ELR (cell line): ENCODE measurements at regions not wholly inside any gene's neighbourhood (a gene's known extent, or its start where the extent isn't known, plus 50 kb on each side); places are given as distances from the start of the nearest gene placed in this dataset.
"Not testable (repeated sequence)": the region's sequence is repeated elsewhere in the genome, so short reads cannot be mapped to it uniquely, and the experiment has no call there.

Experiments
- DNase-seq: peaks from one replicate; pipeline ENCODE4 v3.0.0-alpha.2; 2015; ENCODE audit warnings: low read depth

DNA sequence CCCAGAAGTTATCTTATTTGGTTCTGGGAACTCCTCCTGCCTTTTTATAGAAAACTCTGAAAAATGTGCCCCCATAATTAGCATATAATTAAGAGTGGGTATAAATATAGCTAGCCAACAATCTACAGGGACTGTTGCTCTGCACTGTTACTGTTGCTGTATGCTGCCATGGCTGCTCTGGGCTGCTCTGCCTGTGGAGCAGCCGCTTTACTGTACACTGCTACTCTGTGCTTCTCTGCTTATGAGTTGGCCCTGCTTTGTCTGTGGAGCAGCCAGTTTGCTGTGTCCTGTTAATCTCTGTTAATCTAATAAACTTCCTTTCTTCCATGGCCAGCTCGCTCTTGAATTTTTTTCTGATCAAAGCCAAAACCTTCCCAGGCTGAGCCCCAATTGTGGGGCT lies 2244.0 kb upstream of the ACO1 start:
- no peak for DNase-seq

DNA sequence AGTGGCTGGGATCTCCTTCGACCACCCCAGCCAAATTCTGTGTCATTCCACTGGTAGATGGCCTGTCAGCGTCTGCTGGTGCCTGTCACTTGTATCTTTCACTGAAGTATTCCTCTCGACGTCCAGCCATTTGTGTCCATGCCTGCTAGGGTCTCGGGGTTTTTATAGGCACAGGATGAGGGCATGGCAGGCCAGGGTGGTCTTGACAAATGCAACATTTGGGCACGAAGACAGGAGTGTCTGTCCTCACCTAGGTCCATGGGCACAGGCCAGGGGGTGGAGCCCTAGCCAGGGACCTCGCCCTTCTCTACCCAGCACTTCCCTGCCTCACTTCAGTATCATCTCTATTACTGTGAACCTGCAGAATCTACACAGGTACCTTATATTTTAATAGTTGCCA lies 2223.9 kb upstream of the ACO1 start:
- DNase-seq, result no peak

DNA sequence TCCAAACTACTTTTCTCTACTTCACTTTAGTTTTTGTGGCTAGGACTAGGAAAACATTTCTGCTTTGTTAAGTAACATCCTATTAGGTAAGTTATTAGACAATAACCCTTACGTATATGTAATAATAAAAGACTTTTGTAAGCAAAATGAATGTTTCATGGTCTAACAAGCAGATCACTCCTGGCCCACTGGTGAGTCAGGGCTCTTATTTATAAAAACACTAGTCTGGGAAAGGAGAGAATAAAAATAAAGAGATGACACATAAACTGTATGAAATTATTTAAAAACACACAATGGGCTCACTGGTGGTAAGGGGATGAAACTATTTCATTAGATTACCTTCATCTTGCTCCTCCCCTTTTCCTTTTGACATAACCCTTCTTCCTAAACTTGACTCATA lies 2212.2 kb upstream of the ACO1 start:
- no peak for DNase-seq

DNA sequence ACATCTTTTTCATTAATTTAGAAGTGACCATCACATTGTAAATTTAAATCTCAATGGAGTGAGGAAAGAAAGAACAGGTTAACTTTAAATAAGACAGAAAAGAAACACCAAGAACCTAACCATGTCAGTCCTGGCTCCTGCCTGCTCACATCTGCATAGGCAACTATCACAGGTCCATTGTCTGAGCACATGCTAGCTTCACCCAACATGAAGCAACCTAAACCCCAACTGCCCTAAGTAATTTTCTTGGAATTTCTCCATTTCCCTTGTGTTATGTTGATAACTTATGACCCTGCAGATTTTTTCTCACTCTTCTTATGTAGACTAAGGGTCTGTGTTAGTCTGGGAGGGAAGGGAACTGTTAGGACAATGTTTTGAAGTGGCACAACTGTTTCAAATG lies 2205.8 kb upstream of the ACO1 start:
- DNase-seq, result no peak

DNA sequence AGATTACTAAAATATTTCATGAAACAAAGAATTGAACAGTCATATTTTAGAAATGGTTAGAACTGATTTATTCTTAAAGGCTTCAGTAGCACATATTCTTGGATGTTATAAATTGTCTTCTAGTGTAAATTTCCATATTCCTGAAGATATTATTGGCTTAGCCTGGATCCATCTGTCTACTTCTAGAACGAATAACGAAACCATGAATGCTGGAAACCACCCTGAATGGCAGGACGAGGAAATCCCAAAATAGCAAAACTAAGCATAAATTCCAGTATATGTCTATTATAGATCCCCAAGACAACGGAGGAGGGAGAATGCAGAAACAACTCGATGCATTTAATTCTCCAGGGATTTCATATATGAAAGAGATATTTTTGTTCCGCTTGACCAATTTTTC lies 2191.0 kb upstream of the ACO1 start:
- no peak for DNase-seq

DNA sequence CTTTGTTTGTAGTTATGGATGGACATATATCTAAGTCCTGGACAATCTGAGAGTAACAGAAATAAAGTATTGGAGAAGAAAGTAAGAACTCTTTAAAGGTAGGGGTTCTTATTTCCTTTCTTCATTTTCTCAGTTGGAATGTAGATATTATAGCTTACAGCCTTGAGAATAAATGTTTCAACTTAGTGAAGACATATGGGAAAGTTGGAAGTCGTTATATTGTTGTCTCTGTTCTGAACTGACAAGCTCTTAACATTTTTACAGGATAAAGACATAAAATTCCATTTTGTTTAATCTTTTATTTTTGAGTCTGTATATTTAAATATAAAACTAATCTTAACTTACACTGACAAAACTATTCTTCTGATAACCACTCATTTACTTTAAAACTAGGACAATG lies 2187.5 kb upstream of the ACO1 start:
- DNase-seq, result no peak

DNA sequence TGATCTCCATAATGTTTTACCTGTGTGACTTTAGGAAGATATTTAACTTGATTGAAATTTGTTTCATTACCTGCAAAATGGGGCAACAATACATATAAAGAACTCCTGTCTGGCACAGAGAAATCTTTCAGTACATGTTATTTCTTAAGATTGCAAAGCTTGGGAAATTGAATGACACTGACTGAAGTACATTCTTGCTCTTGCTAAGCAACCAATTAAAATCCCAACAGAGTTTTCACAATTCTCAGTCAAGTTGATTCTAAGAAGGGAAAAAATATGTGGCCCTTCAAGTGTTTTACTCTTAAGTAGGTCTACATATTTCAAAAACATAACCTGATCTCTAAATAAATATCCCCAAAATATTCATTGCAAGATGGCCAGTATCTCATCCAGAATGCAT lies 2187.0 kb upstream of the ACO1 start:
- no peak for DNase-seq

DNA sequence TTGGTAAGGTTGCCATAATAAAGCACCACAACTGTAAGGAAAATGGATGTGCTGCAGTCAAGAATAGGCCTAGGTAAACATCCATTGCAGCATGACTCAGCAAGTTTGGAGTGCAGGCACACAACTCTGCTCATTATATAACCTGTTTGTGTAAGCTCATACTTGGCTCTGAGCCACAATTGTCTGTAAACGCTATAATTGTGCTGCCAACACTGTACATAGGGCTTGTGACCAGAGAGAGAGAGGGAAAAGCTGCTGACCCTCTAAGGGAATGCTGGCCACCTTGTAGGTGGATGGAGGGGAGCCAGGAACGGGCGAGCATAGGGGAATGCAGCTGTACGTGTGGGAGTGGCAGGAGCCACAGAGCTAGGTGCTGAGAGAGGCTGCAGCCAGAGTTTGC lies 2186.5 kb upstream of the ACO1 start:
- no peak for DNase-seq

DNA sequence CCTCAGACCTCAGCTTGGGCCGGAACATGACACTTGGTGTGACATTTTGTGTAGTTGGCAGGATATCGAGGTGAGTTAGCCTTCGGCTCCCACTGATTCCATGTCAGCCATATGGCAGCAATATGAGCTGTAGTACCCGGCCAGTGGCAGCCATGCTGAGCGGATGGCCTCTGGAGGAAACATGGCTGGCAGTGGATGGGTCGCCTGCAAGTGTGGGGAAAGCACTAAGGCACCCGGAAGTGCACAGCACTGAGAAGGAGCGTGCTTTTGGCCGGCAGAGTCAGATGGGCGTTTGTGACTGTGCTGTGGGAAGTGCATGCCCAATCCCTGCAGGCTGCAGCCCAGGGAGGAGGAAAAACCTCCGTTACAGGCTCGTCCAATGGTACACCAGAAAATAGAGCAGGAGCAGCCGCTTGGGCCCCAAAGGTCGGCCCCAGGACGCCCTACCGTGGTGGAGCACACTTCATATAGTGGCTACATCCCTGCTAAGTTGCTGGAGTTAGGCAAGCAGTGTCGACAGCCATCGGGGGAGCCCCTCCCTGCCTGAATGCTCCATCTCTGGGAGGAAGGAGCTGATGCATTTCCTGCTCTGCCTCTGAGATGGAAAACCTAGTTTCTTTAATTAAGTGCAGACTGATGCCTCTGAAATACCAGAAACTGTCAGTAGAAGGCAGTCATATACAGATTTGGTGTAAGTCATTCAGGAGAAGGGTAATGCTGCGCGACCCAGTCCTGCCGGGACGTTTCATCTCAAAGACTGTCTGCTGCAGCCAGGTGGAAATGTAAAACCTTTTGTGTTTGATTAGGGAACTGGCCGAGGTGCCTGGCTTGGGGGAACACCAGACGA lies 2185.8 kb upstream of the ACO1 start:
- no peak for DNase-seq

DNA sequence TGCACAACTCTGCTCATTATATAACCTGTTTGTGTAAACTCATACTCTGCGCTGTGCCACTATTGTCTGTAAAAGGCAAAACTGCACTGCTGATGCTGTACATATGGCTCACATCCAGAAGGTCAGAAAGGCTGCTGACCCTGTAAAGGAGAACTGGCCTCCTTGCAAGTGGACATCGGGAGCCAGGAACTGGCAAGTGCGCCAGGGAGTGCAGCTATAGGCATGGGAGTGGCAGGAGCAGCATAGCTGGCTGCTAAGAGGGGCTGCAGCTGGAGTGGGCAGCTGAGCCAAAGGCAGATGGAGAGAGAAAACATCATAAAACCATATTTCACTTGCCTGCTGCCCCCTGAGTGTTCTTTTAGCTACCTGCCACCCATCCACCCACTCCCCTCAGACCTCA lies 2183.4 kb upstream of the ACO1 start:
- DNase-seq, result no peak

DNA sequence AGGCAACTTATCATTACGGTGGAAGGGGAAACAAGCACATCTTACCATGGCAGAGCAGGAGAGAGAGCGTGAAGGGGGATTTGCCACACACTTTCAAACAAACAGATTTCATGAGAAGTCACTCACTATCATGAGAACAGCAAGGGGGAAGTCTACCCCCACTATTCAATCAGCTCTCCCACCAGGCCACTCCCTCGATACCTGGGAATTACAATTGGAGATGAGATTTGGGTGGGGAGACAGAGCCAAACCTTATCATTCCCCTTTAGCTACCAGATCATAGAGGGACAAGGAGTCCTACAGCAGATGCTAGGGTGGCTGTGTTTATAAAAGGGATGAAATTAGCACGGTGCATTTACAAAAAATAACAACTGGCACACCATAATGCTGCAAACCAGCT lies 2149.4 kb upstream of the ACO1 start:
- no peak for DNase-seq

DNA sequence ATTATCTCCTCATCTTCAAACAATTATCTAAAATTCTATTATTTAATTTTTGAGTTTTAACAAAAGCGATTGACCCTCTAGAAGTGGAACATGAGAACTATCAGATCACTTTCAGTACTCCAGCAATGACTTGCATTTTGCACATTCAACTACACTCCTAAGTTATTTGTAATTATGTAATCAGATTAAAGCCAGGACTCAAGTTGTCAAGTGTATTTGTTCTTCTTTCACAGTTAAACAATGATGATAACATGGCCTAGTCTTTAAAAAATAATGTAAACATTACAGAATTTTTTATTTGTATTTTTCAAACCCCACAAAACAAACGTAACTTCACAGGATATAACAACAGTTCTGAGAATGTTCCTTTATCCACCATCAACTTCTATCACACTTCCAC lies 2148.9 kb upstream of the ACO1 start:
- no peak for DNase-seq

DNA sequence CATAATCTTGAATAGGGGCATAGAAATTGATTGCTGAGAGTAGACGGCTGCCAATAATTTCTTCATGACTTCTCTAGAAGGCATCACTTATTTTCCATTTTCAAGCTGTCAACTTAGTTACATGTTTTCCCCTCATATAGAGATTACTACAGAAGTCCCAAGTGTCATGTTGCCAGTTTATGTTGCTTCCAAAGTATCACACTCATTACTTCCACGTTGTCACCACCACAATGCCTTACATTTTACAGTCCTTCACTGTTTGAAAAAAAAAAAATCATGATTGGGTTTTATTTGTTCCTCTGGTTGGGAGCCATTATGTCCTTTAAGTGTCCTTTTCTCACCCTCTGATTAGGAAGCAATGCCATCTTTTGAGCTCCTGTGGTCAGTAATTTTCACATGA lies 2144.6 kb upstream of the ACO1 start:
- no peak for DNase-seq

DNA sequence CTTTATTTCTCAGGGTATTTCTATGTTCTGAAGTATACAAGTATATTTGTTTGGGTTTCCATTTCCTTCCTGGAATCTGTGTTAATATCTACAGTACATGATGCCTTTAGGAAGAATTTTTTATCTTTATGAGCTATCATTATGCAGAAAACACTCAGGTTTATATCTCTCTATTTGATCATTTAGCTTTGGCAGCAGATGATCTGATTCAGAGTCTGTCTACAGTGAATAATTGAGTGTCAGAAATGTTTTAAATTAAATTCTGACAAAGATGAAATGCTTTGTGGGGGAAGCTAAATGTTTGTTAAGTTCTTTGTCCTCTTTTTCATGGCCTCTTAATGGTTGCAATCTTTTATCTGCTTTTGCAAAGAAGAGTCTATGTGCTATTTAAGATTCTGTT lies 2141.0 kb upstream of the ACO1 start:
- DNase-seq, result no peak

DNA sequence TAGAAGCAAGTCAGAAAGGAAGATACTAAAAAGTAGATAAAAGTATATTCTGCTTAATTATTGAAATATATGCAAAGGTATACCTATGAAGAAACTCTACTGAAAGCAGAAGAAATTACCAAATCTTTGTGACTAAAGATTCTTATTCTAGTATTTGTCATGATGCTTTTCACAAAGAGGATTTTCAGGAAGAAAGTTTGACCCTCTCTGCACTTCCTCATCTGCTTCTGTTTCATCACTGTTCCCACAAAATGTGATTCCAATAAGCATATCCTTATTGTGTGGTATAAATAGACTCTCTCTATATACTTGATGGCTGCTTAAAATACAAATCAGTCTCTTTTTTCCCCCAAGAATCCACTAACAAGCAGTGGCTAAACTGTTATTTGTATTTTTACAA lies 2139.6 kb upstream of the ACO1 start:
- DNase-seq, result no peak

DNA sequence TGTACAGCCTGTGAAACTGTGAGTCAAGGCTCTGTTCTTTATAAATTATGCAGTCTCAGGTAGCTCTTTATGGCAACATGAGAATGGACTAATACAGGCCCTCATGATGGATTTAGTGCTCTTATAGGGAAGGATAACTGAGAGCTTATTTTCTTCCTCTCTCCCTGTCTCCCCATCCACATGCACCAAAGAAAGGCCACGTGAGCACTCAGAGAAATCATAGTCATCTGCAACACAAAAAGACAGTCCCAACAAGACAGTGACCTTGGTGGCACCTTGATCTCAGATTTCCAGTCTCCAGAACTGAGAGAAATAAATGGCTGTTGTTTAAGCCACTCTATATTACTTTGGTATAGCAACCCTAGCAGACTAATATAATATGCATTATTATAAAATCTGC lies 2133.6 kb upstream of the ACO1 start:
- no peak for DNase-seq

DNA sequence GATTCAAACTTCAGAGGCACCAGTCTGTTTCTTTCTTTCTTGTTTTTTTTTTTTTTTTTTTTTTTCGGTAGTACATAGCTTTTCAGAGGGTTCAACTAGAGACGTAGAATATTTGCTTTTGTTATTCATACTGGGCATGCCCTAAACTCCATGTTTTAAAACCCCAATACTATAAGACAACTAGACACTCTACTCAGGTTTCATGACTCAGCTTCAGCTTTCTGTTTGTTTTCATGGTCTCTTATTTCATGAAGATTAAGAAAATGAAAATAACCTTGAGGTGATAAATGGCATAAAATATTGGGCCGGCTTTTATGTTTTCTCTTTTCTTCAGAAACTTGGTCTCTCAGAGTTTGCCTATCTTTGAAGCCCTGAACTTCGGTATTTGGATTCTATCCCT lies 2126.3 kb upstream of the ACO1 start:
- DNase-seq, result no peak

DNA sequence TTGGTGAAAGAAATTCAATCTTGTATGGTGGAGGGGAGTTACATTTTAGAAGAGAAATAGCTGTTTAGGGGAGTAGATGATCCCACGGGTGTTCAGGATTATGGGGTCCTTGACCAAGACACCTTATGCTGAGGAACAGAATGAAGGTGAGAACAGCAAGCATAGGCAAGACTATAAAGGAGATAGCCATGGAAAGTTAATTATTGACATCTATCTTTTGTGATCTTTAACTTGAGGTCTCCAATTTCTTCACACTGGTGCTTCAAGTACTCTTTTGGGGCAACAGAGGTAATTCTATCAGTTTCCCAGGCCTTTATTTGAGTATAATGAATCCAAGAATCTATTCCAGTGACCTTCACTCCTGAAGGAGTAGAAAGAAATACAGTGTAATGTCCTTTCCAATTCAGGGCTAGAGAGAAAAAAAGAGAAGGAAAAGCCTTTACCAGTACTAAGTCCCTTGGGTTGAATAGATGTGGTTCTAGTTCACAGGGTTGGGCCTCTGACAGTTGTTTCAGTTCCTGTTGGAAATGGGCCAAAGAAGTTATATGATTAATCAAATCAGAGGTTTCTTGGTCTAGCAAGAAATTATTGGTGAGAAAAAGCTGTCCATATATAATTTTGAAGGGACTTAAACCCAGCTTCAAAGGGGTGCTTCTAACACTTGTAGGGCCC lies 2104.1 kb upstream of the ACO1 start:
- DNase-seq, result no peak

DNA sequence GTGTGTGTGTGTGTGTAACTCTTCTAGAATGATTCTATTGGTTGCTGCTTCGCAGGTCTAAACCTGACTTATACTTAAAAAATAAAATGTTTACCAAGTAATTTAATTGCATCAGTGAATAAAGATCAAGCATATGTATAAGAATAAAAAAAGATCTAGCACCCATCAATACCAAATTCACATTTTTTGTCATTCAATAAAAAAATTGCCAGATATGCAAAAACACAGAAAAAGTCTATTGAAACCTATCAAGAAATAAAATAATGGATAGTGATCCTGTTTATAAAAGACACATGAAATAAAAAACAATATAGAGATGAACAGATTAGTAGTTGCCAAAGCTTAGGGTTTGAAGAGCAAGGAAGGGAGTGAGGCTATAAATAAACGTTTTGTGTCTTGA lies 2095.0 kb upstream of the ACO1 start:
- DNase-seq, result no peak

DNA sequence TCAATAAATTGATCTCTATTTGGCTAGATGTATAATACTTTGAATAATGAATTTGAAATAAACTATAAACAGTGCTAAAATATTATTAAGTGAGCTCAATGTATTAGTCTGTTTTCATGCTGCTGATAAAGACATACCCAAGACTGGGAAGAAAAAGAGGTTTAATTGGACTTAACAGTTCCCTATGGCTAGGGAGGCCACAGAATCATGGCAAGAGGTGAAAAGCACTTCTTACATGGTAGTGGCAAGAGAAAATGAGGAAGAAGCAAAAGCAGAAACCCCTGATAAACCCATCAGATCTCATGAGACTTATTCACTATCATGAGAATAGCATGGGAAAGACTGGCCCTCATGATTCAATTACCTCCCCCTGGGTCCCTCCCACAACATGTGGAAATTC lies 2092.4 kb upstream of the ACO1 start:
- DNase-seq, result not testable (repeated sequence)

DNA sequence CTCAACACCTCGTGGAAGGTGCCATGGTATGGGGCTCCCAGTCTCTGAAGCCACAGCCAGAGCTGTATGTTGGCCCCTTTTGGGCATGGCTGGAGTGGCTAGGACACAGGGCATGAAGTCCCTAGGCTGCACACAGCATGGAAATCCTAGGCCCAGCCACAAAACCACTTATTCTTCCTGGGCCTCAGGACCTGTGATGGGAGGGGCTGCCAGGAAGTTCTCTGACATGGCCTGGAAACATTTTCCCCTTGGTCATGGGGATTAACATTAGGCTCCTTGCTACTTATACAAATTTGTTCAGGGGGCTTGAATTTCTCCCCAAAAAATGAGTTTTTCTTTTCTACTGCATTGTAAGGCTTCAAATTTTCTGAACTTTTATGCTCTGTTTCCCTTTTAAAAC lies 2091.2 kb upstream of the ACO1 start:
- no peak for DNase-seq

DNA sequence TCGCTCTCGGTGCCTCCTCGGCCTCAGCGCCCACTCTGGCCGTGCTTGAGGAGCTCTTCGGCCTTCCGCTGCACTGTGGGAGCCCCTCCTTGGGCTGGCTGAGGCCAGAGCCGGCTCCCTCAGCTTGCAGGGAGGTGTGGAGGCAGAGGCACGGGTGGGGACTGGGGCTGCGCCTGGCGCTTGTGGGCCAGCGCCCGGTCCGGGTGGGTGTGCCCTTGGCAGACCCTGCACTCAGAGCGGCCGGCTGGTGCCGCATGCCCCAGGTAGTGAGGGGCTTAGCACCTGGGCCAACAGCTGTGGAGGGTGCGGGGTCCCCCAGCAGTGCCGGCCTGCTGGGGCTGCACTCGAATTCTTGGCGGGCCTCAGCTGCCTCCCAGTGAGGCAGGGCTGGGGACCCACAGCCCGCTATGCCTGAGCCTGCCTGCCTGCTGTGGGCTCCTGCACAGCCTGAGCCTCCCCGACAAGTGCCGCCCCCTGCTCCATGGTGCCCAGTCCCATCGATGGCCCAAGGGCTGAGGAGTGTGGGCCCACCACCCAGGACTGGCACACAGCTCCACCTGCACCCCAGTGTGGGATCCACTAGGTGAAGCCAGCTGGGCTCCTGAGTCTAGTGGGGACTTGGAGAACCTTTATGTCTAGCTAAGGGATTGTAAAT lies 2085.2 kb upstream of the ACO1 start:
- DNase-seq, result no peak

DNA sequence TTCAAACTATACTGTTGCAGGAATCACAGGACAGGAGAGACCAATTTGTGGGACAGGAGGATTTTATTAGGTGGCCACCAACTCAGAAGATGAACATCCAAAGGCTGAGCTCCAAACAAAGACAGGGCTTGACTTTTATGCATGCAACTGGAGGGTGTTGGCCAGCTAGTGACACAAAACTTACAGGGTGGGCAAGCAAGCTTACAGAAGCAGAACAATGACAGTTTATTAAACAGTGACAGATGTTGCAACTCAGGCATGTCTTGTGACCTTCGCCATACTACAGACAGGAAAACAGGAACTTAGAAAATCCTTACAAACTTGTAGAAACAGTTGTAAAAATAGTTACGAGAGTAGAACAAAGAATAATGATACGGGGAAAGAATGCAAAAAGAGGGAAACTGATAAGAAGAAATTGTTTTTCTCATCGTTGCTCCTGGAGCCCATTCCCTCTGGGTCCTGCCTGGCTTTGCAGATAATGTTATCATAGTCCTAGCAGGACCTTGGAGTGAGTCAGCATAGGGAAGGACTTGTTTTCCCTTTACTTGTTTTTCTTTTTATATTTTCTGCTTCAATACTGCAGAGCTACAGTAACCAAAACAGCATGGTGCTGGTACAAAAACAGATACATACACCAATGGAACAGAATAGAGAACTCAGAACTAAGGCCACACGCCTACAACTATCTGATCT lies 2083.0 kb upstream of the ACO1 start:
- DNase-seq, result no peak
